KOPT-K1 (cell line): ENCODE measurements at regions not wholly inside any gene's neighbourhood (a gene's known extent, or its start where the extent isn't known, plus 50 kb on each side); places are given as distances from the start of the nearest gene placed in this dataset.
"Not testable (repeated sequence)": the region's sequence is repeated elsewhere in the genome, so short reads cannot be mapped to it uniquely, and the experiment has no call there.

Source experiments
- H3K27ac ChIP-seq: fragments of 200-600 bp; sonication (generic); 2 replicates; pipeline ENCODE4 v1.5.1; 2016; ENCODE audit warnings: antibody characterized with exemption, mild to moderate bottlenecking, low read depth, low read length; ENCODE audit not compliant: poor library complexity, severe bottlenecking
- H3K36me3 ChIP-seq: fragments of 200-600 bp; sonication (generic); 2 replicates; pipeline ENCODE4 v1.5.1; 2017; ENCODE audit warnings: antibody characterized with exemption, mild to moderate bottlenecking, low read length, moderate library complexity; ENCODE audit not compliant: insufficient read depth
- H3K9me3 ChIP-seq: fragments of 200-600 bp; sonication (generic); 2 replicates; pipeline ENCODE4 v1.5.1; 2017; ENCODE audit warnings: antibody characterized with exemption, low read length, mild to moderate bottlenecking; ENCODE audit not compliant: insufficient read depth, poor library complexity, severe bottlenecking

DNA sequence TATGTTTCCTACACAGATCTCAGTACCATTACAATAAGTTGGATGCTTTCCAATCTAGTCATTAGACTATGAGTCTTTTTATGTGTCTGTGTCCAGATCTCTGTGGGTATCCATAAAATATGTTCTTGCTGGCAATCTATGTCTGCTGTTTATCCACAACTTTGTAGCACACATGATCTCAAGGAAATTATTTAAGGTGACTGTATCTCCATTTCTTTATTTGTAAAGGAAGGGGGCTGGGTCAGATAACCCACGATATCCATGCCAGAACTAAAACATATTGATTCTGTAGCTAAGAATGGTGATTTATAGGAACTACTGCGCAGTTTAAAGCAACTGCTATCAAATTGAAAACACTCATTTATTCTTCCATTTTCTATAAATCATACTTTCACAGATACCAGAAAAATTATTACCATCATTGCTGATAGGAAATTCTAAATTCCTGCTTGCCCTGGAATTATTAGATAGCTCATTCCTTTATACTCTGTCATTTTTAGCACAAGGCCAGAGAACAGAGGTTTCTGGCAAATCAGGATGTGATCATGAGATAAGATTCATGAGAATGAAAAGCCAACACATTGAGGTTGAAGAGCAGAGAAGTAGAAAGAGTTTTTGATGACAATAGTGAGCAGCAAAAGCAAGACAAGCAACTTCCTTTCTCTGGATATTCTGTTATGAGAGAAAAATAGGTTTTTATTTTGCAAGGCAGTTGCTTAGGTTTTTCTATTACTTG is 851.4 kb upstream of the CITED2 start:
- Histone ChIP-seq H3K36me3 (no peaks in the 10 kb centered on the region), H3K27ac (no peak overlapping the region), H3K9me3 (no peaks in the 10 kb centered on the region)

DNA sequence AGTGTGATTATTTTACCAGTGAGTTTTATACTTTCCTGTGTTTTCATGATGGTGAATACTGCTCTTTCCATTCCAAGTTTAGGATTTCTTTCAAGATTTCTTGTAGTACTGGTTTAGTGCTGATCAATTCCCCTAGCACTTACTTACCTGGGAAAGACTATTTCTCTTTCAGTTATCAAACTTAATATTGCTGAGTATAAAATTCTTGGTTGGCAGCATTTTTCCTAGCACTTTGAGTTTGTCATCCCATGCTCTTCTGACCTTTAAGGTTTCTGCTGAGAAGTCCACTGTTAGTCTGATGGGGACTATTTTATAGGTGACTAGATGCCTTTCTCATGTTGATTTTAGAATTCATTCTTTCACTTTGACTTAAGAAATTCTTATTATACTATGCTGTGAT is 842.8 kb upstream of the CITED2 start:
- H3K36me3 ChIP-seq = no peaks in the 10 kb centered on the region
- no peak overlapping the region for H3K27ac ChIP-seq
- H3K9me3 ChIP-seq = peaks cover 10% of the 10 kb centered on the region

DNA sequence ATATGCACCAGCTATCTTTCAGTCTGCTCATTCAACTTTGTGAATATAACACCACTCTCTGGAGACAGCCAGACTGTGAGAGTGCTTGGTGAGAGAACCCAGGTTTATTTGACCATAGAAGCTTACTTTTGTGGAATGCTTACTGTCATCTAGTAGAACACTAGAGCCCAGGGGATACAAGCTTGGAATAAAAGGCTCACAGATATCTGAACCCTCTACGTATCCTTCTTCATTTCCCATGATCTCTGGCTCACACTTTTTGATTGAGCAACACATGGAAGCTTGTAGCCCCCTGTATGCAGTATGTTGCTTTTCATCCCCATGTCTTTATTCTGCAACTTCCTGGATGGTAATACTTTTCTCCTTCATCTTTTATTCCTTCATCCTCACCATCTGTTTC is 835.3 kb upstream of the CITED2 start:
- no peaks in the 10 kb centered on the region for H3K9me3 ChIP-seq
- no peak overlapping the region for H3K27ac ChIP-seq
- H3K36me3 ChIP-seq = no peaks in the 10 kb centered on the region

DNA sequence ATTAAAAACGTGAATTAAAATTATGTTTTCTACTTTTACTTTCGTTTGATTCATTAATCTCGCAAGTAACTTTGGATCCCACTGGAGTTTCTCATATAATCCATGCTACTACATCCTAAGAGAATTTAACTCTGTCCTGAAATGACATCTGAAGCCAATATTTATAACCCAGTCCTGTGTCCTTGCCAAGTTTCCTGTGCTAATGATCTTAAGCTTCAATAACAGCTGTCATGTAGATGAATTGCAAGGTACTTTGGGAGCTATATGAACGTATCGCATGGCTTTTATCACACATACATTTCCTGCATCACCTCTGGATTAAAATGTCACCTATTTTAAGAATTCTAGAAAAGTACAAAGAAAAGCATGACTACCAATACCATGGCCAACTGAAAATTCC is 833.8 kb upstream of the CITED2 start:
- Histone ChIP-seq H3K9me3 (no peaks in the 10 kb centered on the region), H3K36me3 (no peaks in the 10 kb centered on the region), H3K27ac (no peak overlapping the region)

DNA sequence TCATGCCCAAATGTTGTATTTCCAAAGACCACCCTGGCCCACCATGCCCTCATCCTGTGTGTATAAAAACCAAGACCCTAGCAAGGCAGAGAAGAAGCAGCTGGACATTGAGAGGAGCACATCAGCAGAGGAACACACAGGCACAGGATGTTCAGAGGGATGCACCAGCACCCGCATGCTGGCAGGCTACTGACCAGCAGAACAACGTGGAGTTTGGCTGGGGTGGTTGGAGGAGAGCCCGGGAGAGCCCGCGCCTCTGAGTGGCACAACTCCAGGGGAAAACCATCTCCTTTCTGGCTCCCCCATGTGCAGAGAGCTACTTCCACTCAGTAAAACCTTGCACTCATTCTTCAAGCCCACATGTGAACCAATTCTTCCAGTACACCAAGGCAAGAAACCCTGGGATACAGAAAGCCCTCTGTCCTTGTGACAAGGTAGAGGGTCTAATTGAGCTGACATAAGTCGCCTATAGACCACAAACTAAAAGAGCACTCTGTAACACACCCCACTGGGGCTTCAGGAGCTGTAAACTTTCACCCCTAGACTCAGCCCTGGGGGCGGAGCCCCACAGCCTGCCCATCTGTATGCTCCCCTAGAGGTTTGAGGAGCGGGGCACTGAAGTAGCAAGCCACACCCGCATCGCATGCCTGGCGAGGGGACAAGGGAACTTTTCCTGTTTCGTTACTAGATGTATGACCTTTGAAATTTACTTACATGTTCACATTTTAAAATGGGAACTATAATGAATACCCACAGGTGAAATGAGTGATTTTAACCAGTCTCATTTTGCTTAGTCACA is 831.5 kb upstream of the CITED2 start:
- no peak overlapping the region for H3K27ac ChIP-seq
- no peaks in the 10 kb centered on the region for H3K9me3 ChIP-seq
- H3K36me3 ChIP-seq = no peaks in the 10 kb centered on the region

DNA sequence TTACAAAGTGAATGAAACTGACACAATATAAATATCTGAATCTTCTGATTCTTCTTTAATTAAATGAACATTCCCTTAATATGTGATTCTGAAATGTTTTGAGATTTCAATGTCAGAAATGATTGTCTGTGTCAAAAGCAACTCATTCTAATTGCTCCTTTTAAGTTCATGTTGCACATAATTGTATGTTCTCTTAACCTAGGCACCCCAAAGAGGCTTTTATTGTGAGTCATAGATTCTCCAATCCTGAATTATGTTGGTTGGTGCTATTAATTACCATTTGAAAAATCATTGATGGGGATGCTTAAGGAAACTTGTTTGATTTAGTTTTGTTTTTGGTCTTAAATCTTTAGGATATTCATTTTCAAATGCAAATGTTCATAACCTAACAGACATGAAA is 829.7 kb upstream of the CITED2 start:
- Histone ChIP-seq H3K36me3 (no peaks in the 10 kb centered on the region), H3K27ac (no peak overlapping the region), H3K9me3 (no peaks in the 10 kb centered on the region)

DNA sequence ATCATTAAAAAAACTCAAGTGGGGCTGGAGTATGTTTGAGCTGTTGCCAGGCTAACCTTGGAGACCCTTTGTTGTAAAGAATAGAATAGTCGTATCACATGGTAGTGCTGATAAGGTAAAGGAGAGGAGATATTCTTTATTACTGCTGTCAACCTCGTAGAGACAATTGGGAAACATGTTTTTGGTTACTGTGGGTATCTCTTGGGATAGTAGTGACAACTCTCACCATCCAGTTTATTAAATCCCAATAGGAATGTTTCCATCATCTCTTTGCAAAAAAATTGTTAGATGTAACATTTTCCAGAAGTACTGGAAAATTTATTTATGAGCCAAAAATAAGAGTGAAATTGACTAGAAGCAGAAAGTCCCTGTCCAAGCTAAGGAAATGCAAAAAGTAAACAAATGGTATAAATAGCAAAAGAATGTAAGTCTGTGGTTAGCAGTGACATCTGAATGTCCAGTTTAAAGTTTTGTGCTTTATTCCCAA is 829.3 kb upstream of the CITED2 start:
- Histone ChIP-seq H3K36me3 (no peaks in the 10 kb centered on the region), H3K27ac (no peak overlapping the region), H3K9me3 (no peaks in the 10 kb centered on the region)

DNA sequence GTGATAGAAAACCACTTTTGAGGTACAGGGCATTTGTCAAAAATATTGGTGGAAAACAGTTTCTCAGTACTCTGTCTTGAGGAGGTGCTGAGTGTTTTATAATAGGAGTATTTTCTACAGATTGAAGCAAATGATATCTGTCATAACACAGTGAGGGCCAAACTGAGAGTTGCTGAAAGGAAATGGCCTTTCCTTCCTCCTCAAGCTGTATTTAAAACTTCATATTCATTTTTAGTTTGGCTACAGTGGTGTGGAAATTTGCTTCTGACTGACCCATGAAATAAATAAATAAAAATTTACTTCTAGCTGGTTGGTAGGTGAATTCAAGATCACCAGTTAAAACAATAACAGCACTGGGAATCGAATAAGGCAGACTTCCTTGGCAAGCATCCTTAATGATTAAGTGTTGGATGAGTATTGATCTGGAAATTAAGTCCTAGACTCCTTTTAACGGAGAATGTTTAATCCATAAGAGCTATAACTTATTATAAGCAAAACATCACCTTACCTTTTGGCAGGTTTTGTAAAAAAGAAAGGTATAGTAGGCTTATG is 828.6 kb upstream of the CITED2 start:
- no peak overlapping the region for H3K27ac ChIP-seq
- no peaks in the 10 kb centered on the region for H3K36me3 ChIP-seq
- no peaks in the 10 kb centered on the region for H3K9me3 ChIP-seq

DNA sequence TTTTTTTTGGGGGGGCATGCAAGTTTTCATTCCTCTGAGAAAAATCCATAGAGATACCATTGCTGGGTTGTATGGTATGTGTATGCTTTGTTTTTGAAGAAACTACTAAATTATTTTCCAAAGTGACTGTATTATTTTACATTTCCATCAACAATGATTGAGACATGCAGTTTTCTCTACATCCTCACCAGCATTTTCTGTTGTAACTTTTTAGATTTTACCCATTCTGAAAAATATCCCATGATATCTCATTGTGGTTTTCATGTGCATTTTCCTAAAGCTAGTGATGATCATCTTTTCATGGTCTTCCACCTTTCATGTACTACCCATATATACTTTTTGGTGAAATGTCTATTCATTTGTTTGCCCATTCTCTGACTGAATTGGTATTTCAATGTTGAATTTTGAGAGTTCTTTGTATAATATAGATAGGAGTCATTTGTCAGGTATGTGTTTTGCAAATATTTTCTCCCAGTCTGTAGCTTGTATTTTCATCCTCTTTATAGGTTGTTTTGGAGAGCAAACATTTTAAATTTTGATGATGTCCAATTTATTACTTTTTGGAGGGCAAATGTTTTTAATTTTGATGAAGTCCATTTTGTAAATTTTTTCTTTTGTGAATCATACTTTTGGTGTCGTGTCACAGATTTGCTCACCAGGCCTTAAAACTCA is 827.5 kb upstream of the CITED2 start:
- Histone ChIP-seq H3K36me3 (no peaks in the 10 kb centered on the region), H3K27ac (no peak overlapping the region), H3K9me3 (no peaks in the 10 kb centered on the region)

DNA sequence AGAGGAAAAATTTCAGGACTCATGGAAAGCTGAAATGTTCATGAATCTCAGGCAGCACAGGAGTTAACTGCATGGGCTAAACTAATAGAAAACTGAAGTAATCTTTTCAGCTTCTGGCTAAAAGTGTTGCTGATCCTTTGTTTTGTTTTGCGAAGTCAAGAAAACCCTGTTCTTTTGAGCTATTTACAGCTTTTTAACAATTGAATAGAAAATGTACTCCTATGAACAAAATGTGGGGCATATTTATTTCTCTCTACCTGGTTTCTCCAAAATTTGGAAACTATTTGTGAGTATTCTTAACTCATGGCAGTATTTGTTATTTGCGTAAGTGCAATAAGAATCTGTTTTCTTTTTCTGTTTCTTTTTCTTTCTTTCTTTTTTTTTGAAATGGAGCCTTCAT is 818.8 kb upstream of the CITED2 start:
- Histone ChIP-seq H3K9me3 (peaks cover 25% of the 10 kb centered on the region), H3K36me3 (no peaks in the 10 kb centered on the region)

DNA sequence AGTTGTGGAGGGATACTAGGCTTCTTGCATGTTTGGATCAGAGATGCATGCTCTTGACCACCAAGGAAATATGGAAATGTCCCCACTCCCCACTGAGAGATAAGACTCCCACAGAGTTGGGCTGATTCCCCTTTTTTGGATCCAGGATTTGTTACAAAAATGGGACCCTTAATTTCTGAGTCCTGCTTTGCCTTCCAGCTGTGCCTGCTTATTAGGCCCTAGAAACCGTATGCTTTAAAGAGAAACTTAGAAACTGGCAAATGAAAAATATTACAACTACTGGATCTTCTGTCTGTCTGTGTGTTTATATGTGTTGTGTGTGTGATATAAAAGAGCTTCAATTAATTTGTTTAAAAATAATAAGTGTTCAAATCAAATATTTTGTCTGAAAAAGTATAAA is 817.6 kb upstream of the CITED2 start:
- Histone ChIP-seq H3K27ac (no peak overlapping the region), H3K9me3 (peaks cover 25% of the 10 kb centered on the region), H3K36me3 (no peaks in the 10 kb centered on the region)

More for the DNA sequence above, 818.8 kb upstream of the CITED2 start:
- H3K27ac ChIP-seq = no peak overlapping the region

DNA sequence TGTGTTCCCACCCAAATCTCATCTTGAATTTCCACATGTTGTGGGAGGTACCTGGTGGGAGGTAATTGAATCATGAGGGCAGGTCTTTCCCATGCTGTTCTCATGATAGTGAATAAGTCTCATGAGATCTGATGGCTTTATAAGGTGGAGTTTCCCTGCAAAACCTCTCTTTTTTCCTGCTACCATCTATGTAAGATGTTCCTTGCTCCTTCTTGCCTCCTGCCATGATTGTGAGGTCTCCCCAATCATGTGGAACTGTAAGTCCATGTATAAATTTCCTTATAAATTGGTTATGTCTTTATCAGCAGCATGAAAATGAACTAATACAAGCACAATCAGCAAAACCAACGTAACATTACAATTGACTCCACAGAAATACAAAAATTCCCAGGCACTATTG is 814.8 kb upstream of the CITED2 start:
- not testable (repeated sequence) for H3K36me3 ChIP-seq, H3K27ac ChIP-seq
- peaks cover 30% of the 10 kb centered on the region for H3K9me3 ChIP-seq

DNA sequence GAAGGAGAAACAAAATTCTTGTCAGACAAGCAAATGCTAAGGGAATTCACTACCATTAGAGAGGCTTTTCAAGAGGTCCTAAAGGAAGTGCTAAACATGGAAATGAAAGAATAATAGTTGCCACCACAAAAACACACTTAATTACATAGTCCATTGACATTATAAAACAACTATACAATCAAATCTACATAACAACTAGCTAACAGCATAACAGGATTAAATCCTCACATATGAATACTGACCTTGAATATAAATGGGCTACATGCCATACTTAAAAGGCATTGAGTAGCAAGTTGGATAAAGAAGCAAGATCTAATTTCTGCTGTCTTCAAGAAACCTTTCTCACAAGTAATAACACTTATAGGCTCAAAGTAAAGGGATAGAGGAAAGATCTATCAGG is 811.5 kb upstream of the CITED2 start:
- Histone ChIP-seq H3K27ac (no peak overlapping the region), H3K9me3 (peaks cover 6% of the 10 kb centered on the region)

DNA sequence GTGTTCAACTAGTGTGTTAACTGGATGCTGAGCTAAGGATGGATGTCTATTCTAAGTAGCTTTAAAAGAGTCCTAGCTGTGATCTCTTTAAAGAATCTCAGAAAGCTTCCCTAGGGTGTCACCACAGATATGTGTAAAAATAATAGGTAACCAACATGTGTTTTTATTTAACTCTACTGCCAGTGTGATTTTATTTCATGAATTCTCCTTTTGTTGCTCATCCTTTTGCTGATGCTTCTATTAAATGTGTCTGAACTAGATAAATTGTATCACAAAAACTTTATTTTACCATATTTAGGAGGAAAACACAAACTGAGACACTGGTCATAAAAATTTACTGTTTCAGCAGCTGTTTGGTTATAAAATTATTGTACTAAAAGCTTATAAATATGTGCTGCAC is 809.4 kb upstream of the CITED2 start:
- peaks cover 4% of the 10 kb centered on the region for H3K9me3 ChIP-seq
- no peaks in the 10 kb centered on the region for H3K36me3 ChIP-seq
- no peak overlapping the region for H3K27ac ChIP-seq

More for the DNA sequence above, 811.5 kb upstream of the CITED2 start:
- H3K36me3 ChIP-seq = no peaks in the 10 kb centered on the region

DNA sequence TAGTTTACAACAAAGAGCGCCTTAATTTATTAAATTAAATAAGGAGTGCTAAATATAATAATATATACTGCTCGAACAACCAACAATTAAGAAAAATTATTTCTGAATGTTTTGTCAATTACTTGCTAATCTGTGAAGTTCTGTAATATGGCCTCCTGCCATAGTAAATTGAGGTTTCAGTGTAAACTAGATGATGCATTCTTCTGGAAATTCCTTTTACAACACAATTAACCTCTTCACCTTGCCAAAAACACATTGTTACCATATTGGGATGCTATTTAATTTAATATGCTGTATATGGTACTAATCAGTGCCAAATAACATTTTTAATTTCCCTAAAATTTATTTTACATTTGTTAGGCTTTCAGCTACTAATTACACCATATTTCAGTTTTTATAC is 808.4 kb upstream of the CITED2 start:
- Histone ChIP-seq H3K27ac (no peak overlapping the region), H3K9me3 (peaks cover 4% of the 10 kb centered on the region), H3K36me3 (no peaks in the 10 kb centered on the region)
